Activated T-helper 2 cell treated with anti-CD3 and anti-CD28 coated beads, Interferon-gamma antibody, Interleukin-2, Interleukin-4, amounts not matched to agents 10 μg/mL and 5 μg/mL and 100 μg/mL, durations not matched to agents 14 hours and 24 hours and 36 hours (primary cell): ENCODE measurements at regions not wholly inside any gene's neighbourhood (a gene's known extent, or its start where the extent isn't known, plus 50 kb on each side); places are given as distances from the start of the nearest gene placed in this dataset.

Source experiments
- DNase-seq: peaks from one replicate; pipeline ENCODE4 v3.0.0; 2021; ENCODE audit warnings: low spot score
- H3K27ac Mint-ChIP-seq: one replicate; pipeline ENCODE4 v1.8.0; 2021; ENCODE audit warnings: mixed read lengths
- H3K27me3 Mint-ChIP-seq: one replicate; pipeline ENCODE4 v1.8.0; 2021; ENCODE audit warnings: low read depth, mixed read lengths
- H3K36me3 Mint-ChIP-seq: one replicate; pipeline ENCODE4 v1.8.0; 2021; ENCODE audit warnings: low read depth, mixed read lengths
- H3K4me1 Mint-ChIP-seq: one replicate; pipeline ENCODE4 v1.8.0; 2021; ENCODE audit warnings: low read depth, mixed read lengths
- H3K4me3 Mint-ChIP-seq: one replicate; pipeline ENCODE4 v1.8.0; 2021; ENCODE audit warnings: low read depth, mild to moderate bottlenecking, moderate library complexity, mixed read lengths
- H3K9me3 Mint-ChIP-seq: one replicate; pipeline ENCODE4 v1.8.0; 2021; ENCODE audit warnings: mixed read lengths
- intact Hi-C: fragments of 100-400 bp; cut with micrococcal nuclease; formaldehyde crosslinking; loops from one replicate; pipeline ENCODE4 v1.15.1; 2023

DNA sequence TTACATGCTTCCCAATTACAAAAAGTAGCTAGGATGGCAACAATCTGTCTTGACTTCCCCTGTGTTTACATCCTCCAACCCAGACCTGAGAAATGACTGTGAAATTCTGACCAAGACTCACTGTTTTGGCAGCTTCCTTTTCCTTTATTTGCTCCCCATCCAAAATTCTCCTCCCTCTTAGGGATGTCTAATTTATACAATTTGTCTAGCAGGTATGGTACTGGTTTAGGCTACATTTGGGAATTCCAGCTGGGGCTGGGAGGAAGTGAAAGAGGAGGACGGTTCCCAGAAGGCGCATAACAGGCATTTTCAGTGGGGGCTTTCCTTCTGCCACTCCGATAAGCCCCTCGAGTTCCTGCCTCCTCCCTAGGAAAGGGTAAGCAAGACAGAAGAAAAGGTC, 231.5 kb upstream of the BTBD3 start:
- no peaks in the 10 kb centered on the region for H3K36me3 Mint-ChIP-seq
- intact Hi-C loops = no loop called here
- DNase-seq = no peak
- peaks cover 4% of the 10 kb centered on the region for H3K27me3 Mint-ChIP-seq
- H3K4me1 Mint-ChIP-seq = no peaks in the 10 kb centered on the region
- H3K9me3 Mint-ChIP-seq = no peaks in the 10 kb centered on the region
- no peak overlapping the region for H3K27ac Mint-ChIP-seq
- no peak overlapping the region for H3K4me3 Mint-ChIP-seq

DNA sequence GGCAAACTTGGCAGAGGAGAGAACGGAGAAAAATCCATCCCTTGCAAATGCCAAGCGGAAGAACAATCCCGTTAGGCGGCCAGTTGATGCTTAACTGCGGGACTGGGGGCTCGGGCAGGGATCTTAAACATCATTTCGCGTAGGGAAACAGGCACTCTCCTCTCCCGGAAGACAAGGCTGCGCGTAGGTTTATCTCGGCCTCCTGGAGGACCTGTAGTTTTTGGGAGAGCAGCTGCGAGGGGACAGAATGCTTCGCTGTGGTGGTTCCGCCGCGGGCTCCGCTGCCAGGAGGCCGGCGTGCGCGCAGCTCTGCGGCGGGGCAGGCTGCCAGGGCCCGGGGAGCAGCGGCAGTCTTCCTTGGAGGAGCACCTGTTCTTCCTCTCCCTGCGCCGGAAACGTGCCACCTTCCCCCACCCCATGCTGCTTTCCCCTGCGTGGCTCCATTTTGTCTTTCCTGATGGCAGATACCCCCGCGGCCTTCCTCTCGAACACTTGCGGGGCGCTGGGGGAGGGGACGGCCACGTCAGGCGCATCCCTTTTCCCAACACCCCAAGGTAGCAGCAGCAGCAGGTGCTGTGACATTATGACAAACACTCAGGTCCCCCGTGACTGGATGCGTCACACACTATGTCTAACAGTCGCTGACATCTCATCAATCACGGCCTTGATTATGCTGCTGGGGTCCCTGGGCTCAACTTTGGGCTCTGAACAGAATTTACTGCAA, 230.7 kb upstream of the BTBD3 start:
- Mint-ChIP-seq H3K36me3 (no peaks in the 10 kb centered on the region), H3K9me3 (no peaks in the 10 kb centered on the region), H3K27me3 (peaks cover 4% of the 10 kb centered on the region), H3K4me3 (no peak overlapping the region), H3K4me1 (no peaks in the 10 kb centered on the region), H3K27ac (no peak overlapping the region)
- intact Hi-C loops = no loop called here
- DNase-seq = no peak

DNA sequence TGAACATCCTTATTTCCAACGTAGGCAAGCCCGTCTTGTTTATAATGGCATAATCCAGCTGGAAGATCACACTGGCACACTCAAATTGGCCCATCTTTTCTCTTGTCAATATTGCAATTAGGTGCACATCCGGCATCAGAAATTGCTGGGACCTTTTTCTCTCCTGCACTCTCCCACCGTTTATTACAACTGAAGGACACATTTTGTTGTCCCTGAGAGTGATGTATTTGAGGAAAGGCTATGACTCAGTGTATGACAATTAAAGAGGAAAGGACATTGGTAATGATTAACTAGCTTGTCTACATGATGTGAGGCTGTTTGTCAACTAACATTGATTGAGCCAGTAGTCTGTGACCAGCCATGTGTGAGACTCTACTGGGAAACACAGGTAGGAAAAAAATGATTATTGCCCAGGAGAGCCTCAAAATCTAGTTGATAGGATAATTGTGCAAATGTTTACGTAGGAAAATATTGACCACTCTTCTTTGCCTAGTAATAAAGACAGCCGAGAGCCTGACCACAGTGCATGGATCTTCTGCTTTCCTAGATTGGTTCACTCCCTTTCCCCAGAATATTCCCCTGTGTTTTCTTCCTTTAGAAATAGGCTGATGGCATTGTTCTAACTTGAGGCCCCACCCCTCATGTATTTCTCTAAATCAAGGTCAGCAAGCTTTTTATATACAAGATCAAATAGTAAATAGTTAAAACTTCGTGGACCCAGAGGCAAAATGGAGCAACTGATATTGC, 230.0 kb upstream of the BTBD3 start:
- intact Hi-C loops = no loop called here
- no peaks in the 10 kb centered on the region for H3K36me3 Mint-ChIP-seq
- H3K27ac Mint-ChIP-seq = no peak overlapping the region
- no peak for DNase-seq
- H3K4me1 Mint-ChIP-seq = no peaks in the 10 kb centered on the region
- no peak overlapping the region for H3K4me3 Mint-ChIP-seq
- H3K9me3 Mint-ChIP-seq = no peaks in the 10 kb centered on the region
- H3K27me3 Mint-ChIP-seq = peaks cover 4% of the 10 kb centered on the region

DNA sequence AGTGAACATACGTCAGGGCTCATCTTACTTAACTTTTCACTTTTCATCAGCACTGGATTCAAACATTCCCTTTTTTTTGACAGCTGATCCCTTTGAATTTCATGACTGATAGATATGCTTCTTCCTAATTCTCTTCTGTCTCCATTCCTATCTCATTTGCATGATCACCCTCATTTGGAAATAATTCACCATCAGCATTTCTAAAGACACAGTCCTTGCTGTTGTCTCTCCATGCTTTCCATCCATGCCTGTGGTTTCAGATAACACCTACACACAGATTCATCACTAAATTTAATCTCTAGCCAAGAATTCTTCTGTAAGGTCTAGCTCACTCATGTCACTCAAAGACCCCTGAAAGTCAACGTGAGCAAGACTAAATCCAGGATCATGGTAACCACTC, 228.4 kb upstream of the BTBD3 start:
- no peak overlapping the region for H3K4me3 Mint-ChIP-seq
- H3K27me3 Mint-ChIP-seq = peaks cover 4% of the 10 kb centered on the region
- no peaks in the 10 kb centered on the region for H3K36me3 Mint-ChIP-seq
- H3K4me1 Mint-ChIP-seq = no peaks in the 10 kb centered on the region
- intact Hi-C loops = no loop called here
- no peak for DNase-seq
- H3K27ac Mint-ChIP-seq = no peak overlapping the region
- no peaks in the 10 kb centered on the region for H3K9me3 Mint-ChIP-seq

DNA sequence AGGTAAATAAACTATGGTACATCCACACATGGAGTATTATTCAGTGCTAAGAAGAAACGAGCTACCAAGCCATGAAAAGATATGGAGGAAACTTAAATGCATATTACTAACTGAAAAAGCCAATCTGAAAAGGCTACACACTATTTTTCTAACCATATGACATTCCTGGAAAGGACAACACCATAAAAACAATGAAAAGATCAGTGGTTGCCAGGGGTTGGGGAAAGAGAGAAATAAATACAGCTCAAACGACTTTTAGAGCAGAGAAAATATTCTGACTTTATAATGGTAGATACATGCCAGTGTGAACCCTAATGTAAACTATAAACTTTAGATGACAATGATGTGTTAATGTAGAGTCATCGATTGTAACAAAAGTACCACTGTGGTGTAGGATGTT, 225.9 kb upstream of the BTBD3 start:
- Mint-ChIP-seq H3K4me1 (no peaks in the 10 kb centered on the region), H3K36me3 (no peaks in the 10 kb centered on the region), H3K4me3 (no peak overlapping the region), H3K9me3 (no peaks in the 10 kb centered on the region), H3K27me3 (no peaks in the 10 kb centered on the region), H3K27ac (no peak overlapping the region)
- intact Hi-C loops = no loop called here
- no peak for DNase-seq

DNA sequence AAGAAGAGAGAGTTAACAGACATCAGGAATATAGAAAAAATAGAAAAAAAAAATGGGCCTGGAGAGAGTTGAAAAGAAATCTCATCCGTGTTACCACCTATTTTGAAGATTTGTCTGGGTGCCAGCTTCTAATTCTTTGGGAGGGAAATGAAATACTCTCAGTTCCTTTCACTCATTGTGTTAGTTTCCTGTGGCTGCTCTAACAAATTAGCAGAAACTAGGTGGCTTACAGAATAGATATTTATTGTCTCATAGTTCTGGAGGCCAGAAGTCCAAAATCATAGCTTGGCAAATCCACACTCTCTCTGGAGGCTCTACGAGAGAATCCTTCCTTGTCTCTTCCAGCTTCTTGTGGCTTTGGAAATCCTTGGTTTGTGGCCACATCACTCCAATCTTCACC, 225.1 kb upstream of the BTBD3 start:
- Mint-ChIP-seq H3K4me3 (no peak overlapping the region), H3K9me3 (no peaks in the 10 kb centered on the region), H3K36me3 (no peaks in the 10 kb centered on the region), H3K4me1 (no peaks in the 10 kb centered on the region), H3K27ac (no peak overlapping the region), H3K27me3 (no peaks in the 10 kb centered on the region)
- intact Hi-C loops = no loop called here
- no peak for DNase-seq

DNA sequence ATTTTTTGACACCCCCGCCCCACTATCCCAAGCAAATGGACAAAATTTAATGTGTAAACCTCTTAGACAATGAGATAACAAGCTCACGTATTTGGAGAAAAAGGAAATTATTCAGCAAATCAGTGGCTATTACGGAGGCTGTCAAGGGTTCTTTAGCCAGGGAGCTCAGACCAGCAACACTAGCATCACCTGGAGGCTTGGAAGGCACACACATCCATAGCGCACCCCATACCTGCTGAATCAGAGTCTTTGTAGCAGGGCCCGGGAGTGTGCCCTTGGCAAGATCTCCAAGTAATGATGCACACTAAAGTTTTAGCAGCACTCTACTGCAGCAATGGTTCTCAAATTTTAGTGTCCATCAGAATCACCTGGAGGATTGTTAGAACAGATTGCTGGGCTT, 223.2 kb upstream of the BTBD3 start:
- no peaks in the 10 kb centered on the region for H3K36me3 Mint-ChIP-seq
- no peak overlapping the region for H3K27ac Mint-ChIP-seq
- no peak for DNase-seq
- H3K4me1 Mint-ChIP-seq = no peaks in the 10 kb centered on the region
- intact Hi-C loops = no loop called here
- H3K4me3 Mint-ChIP-seq = no peak overlapping the region
- H3K9me3 Mint-ChIP-seq = peaks cover 4% of the 10 kb centered on the region
- no peaks in the 10 kb centered on the region for H3K27me3 Mint-ChIP-seq

DNA sequence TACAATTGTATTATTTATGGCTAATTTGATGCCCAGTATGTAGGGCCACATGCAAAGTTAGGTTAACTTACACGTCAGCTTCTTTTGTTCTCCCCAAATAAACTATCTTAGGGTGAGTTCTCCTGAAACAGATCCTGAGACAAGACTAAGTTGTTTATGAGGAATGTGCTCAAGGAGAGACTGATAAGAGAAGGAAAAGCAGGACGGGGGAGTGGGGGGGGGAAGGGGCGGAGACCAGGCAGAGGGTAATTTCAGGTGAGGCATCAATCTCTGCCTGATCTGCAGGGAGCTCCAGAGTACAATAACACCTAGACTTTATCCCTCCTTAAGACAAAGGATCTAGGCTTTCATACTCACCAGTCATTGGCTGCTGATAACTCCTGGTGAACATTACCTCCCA, 220.6 kb upstream of the BTBD3 start:
- H3K9me3 Mint-ChIP-seq = peaks cover 4% of the 10 kb centered on the region
- no peaks in the 10 kb centered on the region for H3K4me1 Mint-ChIP-seq
- H3K27me3 Mint-ChIP-seq = no peaks in the 10 kb centered on the region
- no peak overlapping the region for H3K4me3 Mint-ChIP-seq
- intact Hi-C loops = no loop called here
- no peak for DNase-seq
- H3K27ac Mint-ChIP-seq = no peak overlapping the region
- no peaks in the 10 kb centered on the region for H3K36me3 Mint-ChIP-seq

DNA sequence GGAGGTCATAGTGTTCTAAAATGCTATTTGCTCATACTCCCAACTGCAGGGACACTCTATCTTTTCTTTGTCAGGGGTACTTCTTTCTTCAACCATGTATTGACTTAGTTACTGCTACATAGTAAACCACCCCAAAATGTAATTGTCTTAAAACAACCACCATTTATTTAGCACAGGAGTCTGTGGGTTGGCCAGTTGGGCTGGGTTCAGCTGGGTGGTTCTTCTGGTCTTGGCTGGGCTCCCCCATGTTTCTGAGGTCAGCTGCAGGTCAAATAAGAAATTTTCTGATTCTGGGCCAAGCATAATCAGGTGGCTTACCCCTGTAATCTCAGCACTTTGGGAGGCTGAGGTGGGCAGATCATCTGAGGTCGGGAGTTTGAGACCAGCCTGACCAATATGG, 220.0 kb upstream of the BTBD3 start:
- Mint-ChIP-seq H3K27ac (no peak overlapping the region), H3K9me3 (peaks cover 4% of the 10 kb centered on the region), H3K4me1 (no peaks in the 10 kb centered on the region), H3K4me3 (no peak overlapping the region), H3K36me3 (no peaks in the 10 kb centered on the region), H3K27me3 (no peaks in the 10 kb centered on the region)
- DNase-seq = no peak
- intact Hi-C loops = no loop called here

DNA sequence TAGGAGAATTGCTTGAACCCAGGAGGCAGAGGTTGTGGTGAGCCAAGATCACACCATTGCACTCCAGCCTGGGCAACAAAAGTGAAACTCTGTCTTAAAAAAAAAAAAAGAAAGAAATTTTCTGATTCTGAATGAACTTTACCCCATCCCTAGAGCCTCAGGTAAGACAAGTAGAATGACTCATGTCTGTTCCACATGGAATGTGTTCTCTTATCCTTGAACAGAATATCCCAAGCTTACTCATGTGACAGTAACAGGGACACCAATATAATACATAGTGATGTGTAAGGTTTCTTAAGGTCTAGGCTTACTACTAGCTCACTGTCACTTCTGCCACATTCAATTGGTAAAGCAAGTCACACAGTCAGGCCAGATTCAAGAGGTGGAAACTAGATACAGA, 219.6 kb upstream of the BTBD3 start:
- DNase-seq = no peak
- Mint-ChIP-seq H3K4me3 (no peak overlapping the region), H3K36me3 (no peaks in the 10 kb centered on the region), H3K27ac (no peak overlapping the region), H3K4me1 (no peaks in the 10 kb centered on the region), H3K9me3 (peaks cover 4% of the 10 kb centered on the region), H3K27me3 (no peaks in the 10 kb centered on the region)
- intact Hi-C loops = no loop called here

DNA sequence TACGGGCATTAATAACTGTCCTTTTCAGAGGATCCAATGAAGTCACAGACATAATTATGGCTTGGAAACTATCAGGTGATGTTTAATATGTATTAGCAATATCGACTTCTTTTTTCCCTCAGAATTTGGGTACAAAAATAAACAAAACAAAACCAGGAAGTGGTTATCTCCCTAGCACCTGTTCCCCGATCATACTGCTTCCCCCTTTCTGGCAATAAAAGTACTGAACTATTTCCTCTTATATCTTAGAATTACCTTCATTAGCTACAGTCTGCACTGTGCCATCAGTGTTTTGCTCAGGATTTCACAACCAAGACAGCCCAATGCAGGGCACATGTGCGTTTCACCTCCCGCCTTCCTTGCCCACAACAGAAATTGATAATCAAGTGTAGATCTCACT, 216.9 kb upstream of the BTBD3 start:
- Mint-ChIP-seq H3K27ac (no peak overlapping the region), H3K9me3 (peaks cover 7% of the 10 kb centered on the region), H3K27me3 (no peaks in the 10 kb centered on the region), H3K4me3 (no peak overlapping the region), H3K4me1 (no peaks in the 10 kb centered on the region), H3K36me3 (no peaks in the 10 kb centered on the region)
- intact Hi-C loops = no loop called here
- no peak for DNase-seq

DNA sequence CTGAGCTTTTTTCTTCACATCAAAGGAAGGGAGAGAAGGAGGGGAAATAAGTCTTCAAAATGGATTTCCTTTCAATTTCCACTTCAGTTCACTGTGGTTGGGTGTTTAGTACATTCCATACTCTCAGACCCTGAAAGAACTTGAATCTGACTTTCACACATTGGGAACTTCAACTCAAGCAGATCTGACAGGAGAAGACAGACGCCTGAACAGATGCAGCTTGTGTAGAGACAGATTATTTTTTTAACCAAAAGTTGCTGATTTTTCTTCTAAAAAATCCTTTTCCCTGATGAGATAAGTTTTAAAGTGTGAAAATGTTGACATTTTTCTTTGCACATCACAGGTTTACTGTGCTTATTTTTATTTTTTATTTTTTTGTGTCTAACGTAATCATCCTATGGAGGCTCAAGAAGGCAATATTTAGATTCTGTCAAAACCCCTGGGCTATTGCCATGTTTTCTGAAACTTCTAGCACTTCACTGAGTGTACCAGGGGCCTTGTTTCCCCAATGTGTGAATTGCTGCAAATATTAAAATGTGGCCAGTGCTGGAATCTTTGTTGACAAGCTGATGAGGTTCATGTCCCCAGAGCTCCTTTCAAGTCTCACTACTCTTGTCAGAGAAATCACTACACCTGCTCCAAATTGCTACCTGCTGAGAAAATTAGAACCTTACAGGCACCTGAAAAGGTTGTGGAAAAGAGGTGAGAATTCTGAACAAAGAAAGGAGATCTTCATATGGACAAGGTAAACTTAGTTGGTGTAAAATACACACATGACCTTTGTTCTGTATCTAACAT, 214.8 kb upstream of the BTBD3 start:
- Mint-ChIP-seq H3K27ac (no peak overlapping the region), H3K36me3 (no peaks in the 10 kb centered on the region), H3K4me3 (no peak overlapping the region), H3K4me1 (no peaks in the 10 kb centered on the region), H3K9me3 (peaks cover 19% of the 10 kb centered on the region), H3K27me3 (no peaks in the 10 kb centered on the region)
- intact Hi-C loops = no loop called here
- no peak for DNase-seq

DNA sequence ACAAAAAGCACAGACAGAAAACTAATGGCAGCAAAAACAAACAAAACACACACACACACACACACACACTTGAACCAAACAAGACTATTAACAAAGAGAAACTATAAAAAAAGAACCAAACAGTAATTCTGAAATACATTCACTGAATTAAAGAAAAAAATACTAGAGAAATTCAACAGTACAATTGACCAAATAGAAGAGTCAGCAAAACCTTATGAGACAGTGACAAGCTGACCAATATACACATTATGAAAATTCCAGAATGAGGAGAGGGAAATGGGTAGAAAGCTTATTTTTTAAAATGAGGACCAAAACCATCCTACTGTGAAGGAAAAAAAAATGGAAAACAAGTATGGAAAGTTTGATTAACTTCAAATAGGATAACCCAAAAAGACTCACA, 212.2 kb upstream of the BTBD3 start:
- H3K4me1 Mint-ChIP-seq = no peaks in the 10 kb centered on the region
- no peaks in the 10 kb centered on the region for H3K36me3 Mint-ChIP-seq
- no peaks in the 10 kb centered on the region for H3K27me3 Mint-ChIP-seq
- H3K4me3 Mint-ChIP-seq = no peak overlapping the region
- no peak for DNase-seq
- peaks cover 15% of the 10 kb centered on the region for H3K9me3 Mint-ChIP-seq
- no peak overlapping the region for H3K27ac Mint-ChIP-seq
- intact Hi-C loops = no loop called here
